ENCODE measurements at regions not wholly inside any gene's neighbourhood (a gene's known extent, or its start where the extent isn't known, plus 50 kb on each side); places are given as distances from the start of the nearest gene placed in this dataset.

DNA sequence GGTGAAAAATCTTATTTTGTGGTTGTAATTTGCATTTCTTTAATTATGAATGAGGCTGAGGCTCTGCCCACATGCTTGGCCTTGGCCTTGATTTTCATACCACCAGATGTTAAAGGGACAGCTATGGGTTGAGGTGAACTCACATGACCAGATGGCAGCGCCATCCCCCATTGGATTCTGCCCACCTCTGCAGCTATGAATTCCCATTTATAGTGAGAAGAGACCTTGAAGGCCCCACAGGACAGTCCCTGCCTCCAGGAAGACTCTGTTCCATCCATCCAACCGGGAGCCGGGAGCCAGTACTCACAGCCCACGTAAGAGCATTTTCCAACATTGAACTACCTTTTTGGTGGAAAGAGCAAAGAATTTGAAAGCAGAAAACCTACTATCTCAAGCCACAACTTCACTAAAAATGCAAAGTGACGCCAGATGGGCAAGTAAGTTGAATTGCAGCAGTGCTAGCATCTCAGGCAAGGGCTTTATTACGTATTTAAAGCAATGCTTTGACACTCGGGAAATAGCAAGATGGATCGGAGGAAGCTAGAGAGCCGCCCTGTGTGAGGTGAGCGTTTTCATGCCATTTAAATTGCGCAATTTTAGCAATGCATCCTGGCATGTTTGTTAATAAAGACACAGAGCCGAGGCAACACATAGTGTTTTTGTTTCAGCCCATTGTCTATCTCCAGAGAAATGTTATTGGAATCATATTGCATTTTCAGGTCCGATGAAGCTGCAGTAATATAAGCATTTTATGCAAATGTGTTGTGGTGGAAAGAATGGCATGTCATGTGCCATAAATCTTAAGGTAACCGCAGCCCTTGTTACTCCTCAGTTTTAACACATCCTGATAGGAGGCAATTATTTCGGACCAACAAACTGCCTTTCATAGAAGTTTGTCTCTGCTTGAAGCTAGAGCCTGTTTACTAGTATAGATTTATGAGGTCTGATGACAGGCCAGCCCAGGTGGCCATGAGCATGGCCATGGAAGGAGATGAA is 273.4 kb upstream of the TNRC6C start:
- intact Hi-C loops (cut with micrococcal nuclease; ENCODE audit: unreplicated experiment) = no loop called here
- TF ChIP-seq EZH2 (IDR thresholded peaks at IDR 0.05; ENCODE audit: low read depth) = no peak
- TF ChIP-seq, protein P1, sequence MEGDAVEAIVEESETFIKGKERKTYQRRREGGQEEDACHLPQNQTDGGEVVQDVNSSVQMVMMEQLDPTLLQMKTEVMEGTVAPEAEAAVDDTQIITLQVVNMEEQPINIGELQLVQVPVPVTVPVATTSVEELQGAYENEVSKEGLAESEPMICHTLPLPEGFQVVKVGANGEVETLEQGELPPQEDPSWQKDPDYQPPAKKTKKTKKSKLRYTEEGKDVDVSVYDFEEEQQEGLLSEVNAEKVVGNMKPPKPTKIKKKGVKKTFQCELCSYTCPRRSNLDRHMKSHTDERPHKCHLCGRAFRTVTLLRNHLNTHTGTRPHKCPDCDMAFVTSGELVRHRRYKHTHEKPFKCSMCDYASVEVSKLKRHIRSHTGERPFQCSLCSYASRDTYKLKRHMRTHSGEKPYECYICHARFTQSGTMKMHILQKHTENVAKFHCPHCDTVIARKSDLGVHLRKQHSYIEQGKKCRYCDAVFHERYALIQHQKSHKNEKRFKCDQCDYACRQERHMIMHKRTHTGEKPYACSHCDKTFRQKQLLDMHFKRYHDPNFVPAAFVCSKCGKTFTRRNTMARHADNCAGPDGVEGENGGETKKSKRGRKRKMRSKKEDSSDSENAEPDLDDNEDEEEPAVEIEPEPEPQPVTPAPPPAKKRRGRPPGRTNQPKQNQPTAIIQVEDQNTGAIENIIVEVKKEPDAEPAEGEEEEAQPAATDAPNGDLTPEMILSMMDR (conservative IDR thresholded peaks at IDR 0.05) = no peak
- Histone ChIP-seq H2AFZ (no peak overlapping the region), H3K9me3 (ENCODE audit: insufficient read depth, low read depth) (no peaks in the 10 kb centered on the region), H3K27me3 (ENCODE audit: insufficient read depth, low read depth) (peaks cover 48% of the 10 kb centered on the region), H4K20me1 (ENCODE audit: insufficient read depth) (no peaks in the 10 kb centered on the region), H3K4me2 (no peak overlapping the region), H3K36me3 (ENCODE audit: low read depth) (no peaks in the 10 kb centered on the region), H3K4me1 (replicated peaks; ENCODE audit: insufficient read depth) (no peaks in the 10 kb centered on the region), H3K27ac (no peak overlapping the region), H3F3A (ENCODE audit: insufficient read depth, low read depth) (no peaks in the 10 kb centered on the region), H3K79me2 (ENCODE audit: low read depth) (no peaks in the 10 kb centered on the region), H3K4me3 (no peak overlapping the region), H3K9me2 (ENCODE audit: insufficient read depth) (no peaks in the 10 kb centered on the region)
- no TSS peak for BruUV-seq (replicated peaks)
- CTCF ChIA-PET = no interaction called here
- POLR2A ChIA-PET (ENCODE audit: unreplicated experiment) = no interaction called here
- DNase-seq = no peak

DNA sequence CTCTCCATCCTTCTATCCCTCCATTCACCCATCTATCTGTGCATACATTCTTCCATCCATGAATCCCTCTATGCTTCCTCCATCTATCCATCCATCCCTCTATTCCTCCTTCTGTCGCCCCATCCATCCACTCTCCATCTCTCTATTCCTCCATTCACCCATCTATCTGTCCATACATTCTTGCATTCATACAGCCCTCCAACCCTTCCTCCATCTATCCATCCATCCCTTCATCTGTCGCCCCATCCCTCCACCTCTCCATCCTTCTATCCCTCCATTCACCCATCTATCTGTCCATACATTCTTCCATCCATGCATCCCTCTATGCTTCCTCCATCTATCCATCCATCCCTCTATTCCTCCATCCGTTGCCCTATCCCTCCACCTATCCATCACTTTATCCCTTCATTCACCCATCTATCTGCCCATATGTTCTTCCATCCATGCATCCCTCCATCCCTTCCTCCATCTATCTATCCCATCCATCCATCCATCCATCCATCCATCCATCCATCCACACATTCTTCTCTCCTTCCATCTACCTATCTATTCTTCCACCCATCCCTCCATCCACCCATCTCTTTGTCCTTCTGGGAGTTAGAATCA is 272.5 kb upstream of the TNRC6C start:
- no peak for DNase-seq
- H3K36me3 ChIP-seq (ENCODE audit: low read depth) = no peaks in the 10 kb centered on the region
- H3K79me2 ChIP-seq (ENCODE audit: low read depth) = no peaks in the 10 kb centered on the region
- no peaks in the 10 kb centered on the region for H3K9me3 ChIP-seq (ENCODE audit: insufficient read depth, low read depth)
- ChIA-PET POLR2A (ENCODE audit: unreplicated experiment) (no interaction called here), CTCF (no interaction called here)
- intact Hi-C loops (cut with micrococcal nuclease; ENCODE audit: unreplicated experiment) = no loop called here
- H3K4me2 ChIP-seq = no peak overlapping the region
- no peaks in the 10 kb centered on the region for H3F3A ChIP-seq (ENCODE audit: insufficient read depth, low read depth)
- TF ChIP-seq, protein P1 (conservative IDR thresholded peaks at IDR 0.05) = no peak
- TF ChIP-seq EZH2 (IDR thresholded peaks at IDR 0.05; ENCODE audit: low read depth) = no peak
- H3K4me3 ChIP-seq = no peak overlapping the region
- H3K9me2 ChIP-seq (ENCODE audit: insufficient read depth) = no peaks in the 10 kb centered on the region
- no peaks in the 10 kb centered on the region for H4K20me1 ChIP-seq (ENCODE audit: insufficient read depth)
- BruUV-seq (replicated peaks) = no TSS peak
- H3K4me1 ChIP-seq (replicated peaks; ENCODE audit: insufficient read depth) = no peaks in the 10 kb centered on the region
- H3K27me3 ChIP-seq (ENCODE audit: insufficient read depth, low read depth) = peaks cover 52% of the 10 kb centered on the region
- no peak overlapping the region for H2AFZ ChIP-seq
- no peak overlapping the region for H3K27ac ChIP-seq

DNA sequence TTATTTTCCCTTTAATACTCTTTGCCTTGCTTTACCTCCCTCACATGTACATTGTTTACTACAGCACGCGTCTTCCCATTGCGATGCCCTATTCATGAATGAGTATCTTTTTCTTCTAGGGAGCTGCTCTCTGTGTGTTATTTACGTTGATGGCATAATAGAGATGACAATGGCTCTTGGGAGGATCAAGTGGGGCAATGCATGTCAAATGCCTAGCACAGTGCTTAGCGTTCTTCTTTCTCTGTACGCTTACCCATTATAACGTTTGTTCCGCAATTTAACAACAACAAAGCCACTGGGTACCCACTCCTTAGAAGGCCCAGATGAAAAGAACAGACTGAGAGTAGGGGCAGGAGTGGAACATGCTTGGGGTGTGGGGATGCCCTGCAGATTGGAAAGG is 271.6 kb upstream of the TNRC6C start:
- H3K27me3 ChIP-seq (ENCODE audit: insufficient read depth, low read depth) = peaks cover 56% of the 10 kb centered on the region
- ChIA-PET CTCF (no interaction called here), POLR2A (ENCODE audit: unreplicated experiment) (no interaction called here)
- no peak overlapping the region for H3K4me2 ChIP-seq
- no peak for DNase-seq
- intact Hi-C loops (cut with micrococcal nuclease; ENCODE audit: unreplicated experiment) = no loop called here
- H3K9me2 ChIP-seq (ENCODE audit: insufficient read depth) = no peaks in the 10 kb centered on the region
- H3K27ac ChIP-seq = no peak overlapping the region
- no peak overlapping the region for H2AFZ ChIP-seq
- no peak for TF ChIP-seq EZH2 (IDR thresholded peaks at IDR 0.05; ENCODE audit: low read depth)
- TF ChIP-seq, protein P1 (conservative IDR thresholded peaks at IDR 0.05) = no peak
- BruUV-seq (replicated peaks) = no TSS peak
- H3K9me3 ChIP-seq (ENCODE audit: insufficient read depth, low read depth) = no peaks in the 10 kb centered on the region
- H4K20me1 ChIP-seq (ENCODE audit: insufficient read depth) = no peaks in the 10 kb centered on the region
- H3F3A ChIP-seq (ENCODE audit: insufficient read depth, low read depth) = no peaks in the 10 kb centered on the region
- no peak overlapping the region for H3K4me3 ChIP-seq
- no peaks in the 10 kb centered on the region for H3K4me1 ChIP-seq (replicated peaks; ENCODE audit: insufficient read depth)
- no peaks in the 10 kb centered on the region for H3K36me3 ChIP-seq (ENCODE audit: low read depth)
- no peaks in the 10 kb centered on the region for H3K79me2 ChIP-seq (ENCODE audit: low read depth)
